Right atrium auricular region (tissue), 2 donors: ENCODE measurements at regions not wholly inside any gene's neighbourhood (a gene's known extent, or its start where the extent isn't known, plus 50 kb on each side); places are given as distances from the start of the nearest gene placed in this dataset.

Experiments
- DNase-seq: peaks from one replicate; pipeline ENCODE4 v3.0.0-alpha.2; 2019; ENCODE audit warnings: low spot score
- H3K27ac ChIP-seq, 2 donors: fragments of 200-600 bp; sonication (generic); 1 replicate in 1 of 2; 2 replicates in 1 of 2; pipeline ENCODE4 v1.5.1; 2016 to 2019
- H3K27me3 ChIP-seq, 2 donors: fragments of 200-600 bp; sonication (generic); one replicate each; pipeline versions ENCODE4 v1.5.1 to v1.6.0; 2017 to 2019
- H3K36me3 ChIP-seq: fragments of 200-600 bp; sonication (generic); one replicate; pipeline ENCODE4 v1.5.1; 2016
- H3K4me1 ChIP-seq, 2 donors: fragments of 200-600 bp; sonication (generic); one replicate each; pipeline versions ENCODE4 v1.5.1 to v1.6.0; 2017 to 2019
- H3K4me3 ChIP-seq, 2 donors: fragments of 200-600 bp; sonication (generic); 1 replicate in 1 of 2; 2 replicates in 1 of 2; pipeline ENCODE4 v1.5.1; 2017 to 2019; ENCODE audit warnings: mild to moderate bottlenecking in 1 of 2, moderate library complexity in 1 of 2
- H3K9me3 ChIP-seq, 2 donors: fragments of 200-600 bp; sonication (generic); one replicate each; pipeline ENCODE4 v1.5.1; 2019
- TF ChIP-seq, protein P1 (sequence below), 2 donors: fragments of 200-600 bp; sonication (generic); IDR thresholded peaks; one replicate each; pipeline ENCODE4 v1.5.1; 2019; ENCODE audit warnings: antibody characterized with exemption in 2 of 2

DNA sequence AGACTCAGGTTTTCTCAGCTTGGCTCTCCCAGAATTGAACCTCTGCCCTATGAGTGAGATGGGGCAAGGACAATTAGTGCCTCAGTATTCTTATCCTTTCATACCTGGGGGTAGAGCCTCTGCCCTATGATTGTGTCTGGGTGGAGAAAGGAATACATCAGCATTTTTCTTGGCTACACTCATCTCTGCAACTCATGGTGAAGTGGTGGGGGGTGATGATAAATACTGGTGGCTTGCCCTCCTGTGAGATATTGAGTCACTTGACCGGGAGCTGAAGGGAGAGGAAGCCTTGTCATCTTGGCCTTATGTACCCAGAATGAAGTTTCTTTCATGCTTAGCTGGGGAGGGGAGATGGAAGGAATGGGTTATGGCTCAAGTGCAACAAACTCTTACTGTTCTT lies 71.3 kb upstream of the ENOX2 start:
- Histone ChIP-seq H3K27me3 (peaks cover 0 to 4% of the 10 kb centered on the region in 2 donors), H3K9me3 (no peaks in the 10 kb centered on the region), H3K4me3 (no peak overlapping the region), H3K27ac (no peak overlapping the region), H3K36me3 (no peaks in the 10 kb centered on the region), H3K4me1 (no peaks in the 10 kb centered on the region)
- TF ChIP-seq, protein P1, sequence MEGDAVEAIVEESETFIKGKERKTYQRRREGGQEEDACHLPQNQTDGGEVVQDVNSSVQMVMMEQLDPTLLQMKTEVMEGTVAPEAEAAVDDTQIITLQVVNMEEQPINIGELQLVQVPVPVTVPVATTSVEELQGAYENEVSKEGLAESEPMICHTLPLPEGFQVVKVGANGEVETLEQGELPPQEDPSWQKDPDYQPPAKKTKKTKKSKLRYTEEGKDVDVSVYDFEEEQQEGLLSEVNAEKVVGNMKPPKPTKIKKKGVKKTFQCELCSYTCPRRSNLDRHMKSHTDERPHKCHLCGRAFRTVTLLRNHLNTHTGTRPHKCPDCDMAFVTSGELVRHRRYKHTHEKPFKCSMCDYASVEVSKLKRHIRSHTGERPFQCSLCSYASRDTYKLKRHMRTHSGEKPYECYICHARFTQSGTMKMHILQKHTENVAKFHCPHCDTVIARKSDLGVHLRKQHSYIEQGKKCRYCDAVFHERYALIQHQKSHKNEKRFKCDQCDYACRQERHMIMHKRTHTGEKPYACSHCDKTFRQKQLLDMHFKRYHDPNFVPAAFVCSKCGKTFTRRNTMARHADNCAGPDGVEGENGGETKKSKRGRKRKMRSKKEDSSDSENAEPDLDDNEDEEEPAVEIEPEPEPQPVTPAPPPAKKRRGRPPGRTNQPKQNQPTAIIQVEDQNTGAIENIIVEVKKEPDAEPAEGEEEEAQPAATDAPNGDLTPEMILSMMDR (IDR thresholded peaks at IDR 0.05) = no peak
- DNase-seq = no peak

DNA sequence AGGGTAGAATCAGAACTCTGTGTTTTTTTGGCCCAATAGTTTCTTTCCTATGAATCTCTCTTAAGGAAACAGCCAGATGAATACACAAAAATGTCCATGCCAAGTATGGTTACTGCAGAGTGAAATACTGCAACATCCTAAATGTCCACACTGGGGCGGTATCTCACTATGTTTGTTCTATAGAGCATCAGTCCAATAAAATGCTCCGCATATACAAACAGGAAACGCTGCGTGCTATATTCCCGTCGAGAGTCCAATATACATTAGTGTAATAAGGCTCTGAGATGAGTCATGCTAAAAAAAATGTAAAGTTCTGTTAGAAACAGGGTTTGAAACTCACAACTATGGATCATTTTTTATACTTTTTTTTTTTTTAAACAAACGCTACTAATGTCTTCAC lies 72.9 kb upstream of the ENOX2 start:
- no peak overlapping the region for H3K4me3 ChIP-seq
- H3K4me1 ChIP-seq = no peaks in the 10 kb centered on the region
- no peaks in the 10 kb centered on the region for H3K36me3 ChIP-seq
- H3K9me3 ChIP-seq = no peaks in the 10 kb centered on the region
- H3K27ac ChIP-seq = no peak overlapping the region
- H3K27me3 ChIP-seq = peaks cover 0 to 4% of the 10 kb centered on the region in 2 donors
- DNase-seq = no peak
- TF ChIP-seq, protein P1 (IDR thresholded peaks at IDR 0.05) = peak in 1 of 2 donors; percentile 64

DNA sequence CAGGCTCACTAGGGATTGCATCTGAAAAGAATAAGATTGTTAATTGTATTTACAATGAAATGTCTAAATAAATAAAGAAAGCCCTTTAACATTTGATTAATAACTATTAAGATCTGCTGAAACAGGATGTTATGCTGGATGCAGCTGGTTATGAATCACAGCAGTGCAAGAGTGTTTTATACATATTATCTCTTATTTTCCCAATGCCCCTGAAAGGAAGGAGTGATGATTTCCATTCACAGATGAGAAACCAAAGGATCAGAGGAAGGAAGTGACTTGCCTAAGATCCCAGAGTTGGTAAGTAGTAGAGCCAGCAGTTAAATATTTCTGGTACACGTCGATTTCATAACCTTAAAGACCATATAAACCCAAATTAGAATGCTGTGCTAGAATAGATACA lies 76.3 kb upstream of the ARHGAP36 start:
- H3K27me3 ChIP-seq = no peaks in the 10 kb centered on the region
- DNase-seq = no peak
- H3K36me3 ChIP-seq = no peaks in the 10 kb centered on the region
- H3K4me1 ChIP-seq = no peaks in the 10 kb centered on the region
- no peak overlapping the region for H3K4me3 ChIP-seq
- H3K27ac ChIP-seq = no peak overlapping the region
- TF ChIP-seq, protein P1 (IDR thresholded peaks at IDR 0.05) = no peak
- no peaks in the 10 kb centered on the region for H3K9me3 ChIP-seq

DNA sequence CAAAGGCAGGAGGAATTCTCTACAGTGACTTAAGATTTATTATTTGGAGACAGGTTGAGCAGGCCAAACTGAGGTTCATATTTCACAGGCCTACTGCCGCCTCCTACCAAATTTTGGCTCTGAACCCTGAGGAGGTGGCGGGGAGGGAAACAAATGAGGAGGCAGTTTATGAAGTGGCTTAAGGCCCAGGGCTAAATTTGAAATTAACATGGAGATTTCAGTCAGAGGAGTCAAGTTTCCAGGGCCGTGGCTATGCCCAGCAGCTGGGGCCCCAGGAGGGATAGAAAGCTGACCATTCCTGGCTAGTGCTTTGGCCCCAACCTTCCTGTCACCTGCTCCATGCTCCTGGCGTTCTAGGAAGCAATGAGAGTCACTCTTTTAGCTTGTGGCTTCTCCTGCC lies 73.4 kb upstream of the ARHGAP36 start:
- no peak for DNase-seq
- no peak overlapping the region for H3K4me3 ChIP-seq
- no peak overlapping the region for H3K27ac ChIP-seq
- H3K9me3 ChIP-seq = no peaks in the 10 kb centered on the region
- TF ChIP-seq, protein P1 (IDR thresholded peaks at IDR 0.05) = no peak
- H3K27me3 ChIP-seq = no peaks in the 10 kb centered on the region
- H3K4me1 ChIP-seq = no peaks in the 10 kb centered on the region
- no peaks in the 10 kb centered on the region for H3K36me3 ChIP-seq

DNA sequence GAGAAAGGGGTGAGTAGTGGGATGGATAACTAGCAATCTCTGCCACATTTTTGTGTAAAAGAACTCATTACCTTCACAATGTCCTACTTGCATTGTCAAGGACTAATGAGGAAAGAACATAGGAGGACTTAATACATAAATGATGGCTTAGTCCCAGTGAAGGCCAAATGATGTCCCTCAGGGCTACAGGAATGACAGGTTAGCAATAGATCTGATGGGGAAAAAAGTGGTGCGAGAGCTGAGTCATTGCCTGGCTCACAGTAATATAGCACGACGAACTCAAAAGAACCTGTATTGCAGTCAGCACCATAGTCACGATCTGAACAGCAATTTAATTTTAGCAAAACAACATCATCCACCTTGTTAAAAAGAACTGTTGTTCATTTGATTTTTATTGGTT lies 70.9 kb upstream of the ARHGAP36 start:
- Histone ChIP-seq H3K36me3 (no peaks in the 10 kb centered on the region), H3K4me3 (no peak overlapping the region), H3K9me3 (no peaks in the 10 kb centered on the region), H3K27me3 (no peaks in the 10 kb centered on the region), H3K27ac (no peak overlapping the region), H3K4me1 (no peaks in the 10 kb centered on the region)
- no peak for DNase-seq
- TF ChIP-seq, protein P1 (IDR thresholded peaks at IDR 0.05) = no peak

DNA sequence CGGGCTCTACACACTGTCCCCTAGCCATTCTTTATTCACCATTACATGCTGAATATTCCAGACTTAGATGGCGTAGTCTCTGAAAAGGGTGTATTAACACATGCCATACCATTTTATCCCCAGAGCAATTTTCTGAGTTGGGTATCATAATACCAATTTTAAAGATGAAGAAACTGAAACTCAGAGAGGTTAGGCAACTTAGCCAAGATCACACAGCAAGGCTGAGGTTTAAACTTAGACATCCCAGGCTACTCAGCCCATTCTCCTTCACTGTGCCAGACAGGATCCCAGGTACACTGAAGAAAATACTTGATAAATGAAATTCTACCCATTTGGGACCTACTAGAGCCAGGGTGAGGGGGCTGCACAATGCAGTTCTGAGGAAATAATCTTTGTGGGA lies 67.4 kb upstream of the ARHGAP36 start:
- H3K27me3 ChIP-seq = no peaks in the 10 kb centered on the region
- no peak for DNase-seq
- no peaks in the 10 kb centered on the region for H3K36me3 ChIP-seq
- H3K9me3 ChIP-seq = no peaks in the 10 kb centered on the region
- TF ChIP-seq, protein P1 (IDR thresholded peaks at IDR 0.05) = no peak
- H3K4me1 ChIP-seq = no peaks in the 10 kb centered on the region
- H3K4me3 ChIP-seq = no peak overlapping the region
- no peak overlapping the region for H3K27ac ChIP-seq
